Colonic mucosa (tissue), 4 donors: ENCODE measurements at regions not wholly inside any gene's neighbourhood (a gene's known extent, or its start where the extent isn't known, plus 50 kb on each side); places are given as distances from the start of the nearest gene placed in this dataset.

Experiments
- DNase-seq: peaks from one replicate; pipeline ENCODE4 v3.0.0-alpha.2; 2020
- H3K27ac ChIP-seq: fragments of 200-600 bp; one replicate; pipeline ENCODE4 v1.8.0; 2021
- H3K27me3 ChIP-seq: fragments of 200-600 bp; one replicate; pipeline ENCODE4 v1.8.0; 2021
- H3K36me3 ChIP-seq: fragments of 200-600 bp; one replicate; pipeline ENCODE4 v1.8.0; 2021
- H3K4me1 ChIP-seq: fragments of 200-600 bp; one replicate; pipeline ENCODE4 v1.8.0; 2021; ENCODE audit warnings: mild to moderate bottlenecking
- H3K4me3 ChIP-seq: fragments of 200-600 bp; one replicate; pipeline ENCODE4 v1.8.0; 2021
- H3K9ac ChIP-seq, 2 donors: one replicate each; pipeline ENCODE4 v1.7.0; 2013; ENCODE audit warnings: control low read depth in 2 of 2, low read depth in 2 of 2, low read length in 2 of 2
- H3K9me3 ChIP-seq: fragments of 200-600 bp; one replicate; pipeline ENCODE4 v1.8.0; 2021
- CTCF ChIP-seq: fragments of 200-600 bp; IDR thresholded peaks from one replicate; pipeline ENCODE4 v1.8.0; 2022; ENCODE audit warnings: antibody characterized with exemption, mild to moderate bottlenecking
- intact Hi-C: fragments of 100-400 bp; cut with DNase I; formaldehyde crosslinking; loops from one replicate; pipeline ENCODE4 v1.14.1; 2022
- donor health status: healthy.
- donor health status: DM: no; HTN: no; CAD: no.
- donor health status: DM: no; HTN: no; CAD: no.

GRCh38 chr10:3928569-3928968 lies 143.6 kb upstream of the KLF6 start:
- TF ChIP-seq CTCF: no peak
- Histone ChIP-seq H3K4me1 (no peaks in the 10 kb centered on the region), H3K36me3 (no peaks in the 10 kb centered on the region), H3K9ac (no peak overlapping the region), H3K4me3 (no peak overlapping the region), H3K9me3 (no peaks in the 10 kb centered on the region), H3K27me3 (no peaks in the 10 kb centered on the region), H3K27ac (peak overlapping the region; percentile 71)
- intact Hi-C loops: no loop called here
- DNase-seq: no peak

- Histone ChIP-seq H3K27ac (no peak overlapping the region), H3K4me1 (no peaks in the 10 kb centered on the region), H3K9ac (no peak overlapping the region), H3K27me3 (no peaks in the 10 kb centered on the region), H3K36me3 (no peaks in the 10 kb centered on the region), H3K4me3 (no peak overlapping the region), H3K9me3 (no peaks in the 10 kb centered on the region)
- no peak for TF ChIP-seq CTCF
- DNase-seq: no peak
- intact Hi-C loops: no loop called here
Measured at GRCh38 chr10:3928078-3928477, 143.1 kb upstream of the KLF6 start.

- Histone ChIP-seq H3K27me3 (no peaks in the 10 kb centered on the region), H3K4me3 (no peak overlapping the region), H3K4me1 (no peaks in the 10 kb centered on the region), H3K9ac (no peak overlapping the region), H3K36me3 (no peaks in the 10 kb centered on the region), H3K27ac (no peak overlapping the region), H3K9me3 (no peaks in the 10 kb centered on the region)
- TF ChIP-seq CTCF: no peak
- no peak for DNase-seq
- intact Hi-C loops: no loop called here
Measured at GRCh38 chr10:3926675-3927525, 141.9 kb upstream of the KLF6 start.

GRCh38 chr10:3926258-3926657 lies 141.2 kb upstream of the KLF6 start:
- intact Hi-C loops: no loop called here
- Histone ChIP-seq H3K36me3 (no peaks in the 10 kb centered on the region), H3K27me3 (no peaks in the 10 kb centered on the region), H3K9ac (no peak overlapping the region), H3K27ac (no peak overlapping the region), H3K4me1 (no peaks in the 10 kb centered on the region), H3K9me3 (no peaks in the 10 kb centered on the region), H3K4me3 (no peak overlapping the region)
- DNase-seq: no peak
- no peak for TF ChIP-seq CTCF

- Histone ChIP-seq H3K36me3 (no peaks in the 10 kb centered on the region), H3K9ac (no peak overlapping the region), H3K9me3 (no peaks in the 10 kb centered on the region), H3K4me3 (no peak overlapping the region), H3K27ac (no peak overlapping the region), H3K4me1 (no peaks in the 10 kb centered on the region), H3K27me3 (no peaks in the 10 kb centered on the region)
- no peak for TF ChIP-seq CTCF
- intact Hi-C loops: no loop called here
- DNase-seq: no peak
Measured at GRCh38 chr10:3925184-3925583, 140.2 kb upstream of the KLF6 start.
